Adrenal gland (tissue), 9 donors: ENCODE measurements at regions not wholly inside any gene's neighbourhood (a gene's known extent, or its start where the extent isn't known, plus 50 kb on each side); places are given as distances from the start of the nearest gene placed in this dataset.

Experiments used
- DNase-seq, 7 donors: peaks; one replicate each; pipeline ENCODE4 v3.0.0-alpha.2; 2019 to 2020
- H3K27ac ChIP-seq, 5 donors: fragments of 200-600 bp; sonication (generic) in 4 of 5; 1 replicate in 3 of 5; 2 replicates in 2 of 5; pipeline versions ENCODE4 v1.5.1 to v1.8.0; 2016 to 2020; ENCODE audit warnings: mild to moderate bottlenecking in 1 of 5
- H3K27me3 ChIP-seq: fragments of 200-600 bp; 2 replicates; pipeline ENCODE4 v1.8.0; 2021
- H3K36me3 ChIP-seq, 2 donors: fragments of 200-600 bp; replicated peaks in 1 of 2; 1 replicate in 1 of 2; 2 replicates in 1 of 2; pipeline versions ENCODE4 v1.5.1 to v1.8.0; 2018 to 2022
- H3K4me1 ChIP-seq, 2 donors: fragments of 200-600 bp; replicated peaks in 1 of 2; 1 replicate in 1 of 2; 2 replicates in 1 of 2; pipeline versions ENCODE4 v1.5.1 to v1.8.0; 2018 to 2021
- H3K4me3 ChIP-seq, 4 donors: fragments of 200-600 bp; sonication (generic) in 3 of 4; one replicate each; pipeline ENCODE4 v1.5.1; 2016 to 2018
- H3K9me3 ChIP-seq, 3 donors: fragments of 200-600 bp; sonication (generic) in 1 of 3; replicated peaks in 1 of 3; 1 replicate in 2 of 3; 2 replicates in 1 of 3; pipeline versions ENCODE4 v1.5.1 to v1.8.0; 2016 to 2021
- CTCF ChIP-seq, 6 experiments: fragments of 450-650 bp in 4 of 6; fragments of 200-600 bp in 2 of 6; sonication (generic) in 1 of 6; IDR thresholded peaks; 1 replicate in 5 of 6; 2 replicates in 1 of 6; pipeline versions ENCODE4 v1.5.1 to v1.8.0; 2016 to 2021; ENCODE audit warnings: antibody characterized with exemption in 6 of 6, mild to moderate bottlenecking in 2 of 6, moderate library complexity in 1 of 6
- POLR2A ChIP-seq, 2 donors: fragments of 450-650 bp; IDR thresholded peaks; one replicate each; pipeline ENCODE4 v1.6.1; 2017; ENCODE audit warnings: antibody characterized with exemption in 2 of 2, mild to moderate bottlenecking in 2 of 2, moderate library complexity in 1 of 2
- WGBS, 4 donors: extraction: QIAGEN DNeasy Blood & Tissue Kit in 2 of 4; methylation state at CpG; one replicate each; pipeline versions ENCODE4 v1.1.5 to v1.1.7; 2013 to 2017; 5-methylcytosine and 5-hydroxymethylcytosine counted together
- intact Hi-C, 2 donors: fragments of 100-400 bp; cut with DNase I; formaldehyde crosslinking; loops; one replicate each; pipeline versions ENCODE4 v1.14.1 to v1.15.0; 2022 to 2023
- microRNA-seq, 3 donors: library from miRNA; unstranded; fragments of <30 nt; microRNA quantifications; one replicate each; pipeline ENCODE4, GENCODE V29; 2017 to 2020
- small RNA-seq, 2 donors: library from RNA; depleted of rRNA; stranded (forward); fragments of <200 nt; gene quantifications; one replicate each; pipeline ENCODE3, GENCODE V24; 2016
- donor health status: healthy with polysubstance abuse.
- donor health status: Bipolar disorder and iron deficiency.
- donor health status: DM: yes; HTN: yes; CAD: no.
- donor health status: DM: no; HTN: no; CAD: no.
- donor health status: DM: no; HTN: no; CAD: no.

- Histone ChIP-seq H3K27me3 (no peaks in the 10 kb centered on the region), H3K4me1 (no peaks in the 10 kb centered on the region), H3K27ac (no peak overlapping the region), H3K4me3 (no peak overlapping the region), H3K36me3 (no peaks in the 10 kb centered on the region), H3K9me3 (no peaks in the 10 kb centered on the region)
- DNase-seq: no peak
- intact Hi-C loops: no loop called here
- TF ChIP-seq POLR2A (IDR thresholded peaks at IDR 0.05): no peak
- no peak for TF ChIP-seq CTCF (IDR thresholded peaks at IDR 0.05)
These were observed 53.0 kb upstream of the SERP2 start for GRCh38 chr13:44320611-44321010.

- intact Hi-C loops: no loop called here
- Histone ChIP-seq H3K9me3 (no peaks in the 10 kb centered on the region), H3K36me3 (no peaks in the 10 kb centered on the region), H3K4me1 (no peaks in the 10 kb centered on the region), H3K4me3 (no peak overlapping the region), H3K27me3 (no peaks in the 10 kb centered on the region), H3K27ac (no peak overlapping the region)
- TF ChIP-seq CTCF (IDR thresholded peaks at IDR 0.05) (no peak), POLR2A (IDR thresholded peaks at IDR 0.05) (no peak)
- 87 to 97% (median 92%) methylated on average over 2 of the region's 2 CpGs for WGBS, 4 donors
- DNase-seq: no peak
These were observed 51.7 kb upstream of the SERP2 start for GRCh38 chr13:44321961-44322360.

- Histone ChIP-seq H3K36me3 (no peaks in the 10 kb centered on the region), H3K4me3 (no peak overlapping the region), H3K4me1 (no peaks in the 10 kb centered on the region), H3K9me3 (no peaks in the 10 kb centered on the region), H3K27ac (no peak overlapping the region), H3K27me3 (no peaks in the 10 kb centered on the region)
- intact Hi-C loops: no loop called here
- WGBS, 4 donors: 86 to 95% (median 90%) methylated on average over 2 of the region's 2 CpGs
- no peak for DNase-seq
- TF ChIP-seq CTCF (IDR thresholded peaks at IDR 0.05) (no peak), POLR2A (IDR thresholded peaks at IDR 0.05) (no peak)
These were observed 50.7 kb upstream of the SERP2 start for GRCh38 chr13:44322928-44323327.

GRCh38 chr13:44323754-44324153 lies 49.9 kb upstream of the SERP2 start:
- Histone ChIP-seq H3K4me1 (no peaks in the 10 kb centered on the region), H3K27ac (no peak overlapping the region), H3K4me3 (no peak overlapping the region), H3K9me3 (no peaks in the 10 kb centered on the region), H3K36me3 (no peaks in the 10 kb centered on the region), H3K27me3 (no peaks in the 10 kb centered on the region)
- TF ChIP-seq POLR2A (IDR thresholded peaks at IDR 0.05): no peak
- TF ChIP-seq CTCF (IDR thresholded peaks at IDR 0.05): no peak
- 94 to 100% (median 99%) methylated on average over 1 of the region's 1 CpG for WGBS, 4 donors
- no peak for DNase-seq
- intact Hi-C loops: no loop called here

Small RNA genes in the stretch of these regions (microRNA-seq; reads per million reads assigned to microRNA genes)
- gene MIR8079: 0 reads per million in 3 donors

Small RNA genes in the stretch of these regions (small RNA-seq; reads per million reads assigned to genes)
- 0 reads per million in 2 donors for gene MIR8079
